KMS-11 (cell line): ENCODE measurements at regions not wholly inside any gene's neighbourhood (a gene's known extent, or its start where the extent isn't known, plus 50 kb on each side); places are given as distances from the start of the nearest gene placed in this dataset.

Source experiments
- H2AFZ ChIP-seq: fragments of 200-600 bp; sonication (generic); 2 replicates; pipeline ENCODE4 v1.6.1; 2016; ENCODE audit warnings: antibody characterized with exemption, mixed run types, low read depth
- H3K27ac ChIP-seq: fragments of 200-600 bp; sonication (generic); 2 replicates; pipeline ENCODE4 v1.6.1; 2016; ENCODE audit warnings: mild to moderate bottlenecking, mixed run types
- H3K27me3 ChIP-seq: fragments of 200-600 bp; sonication (generic); 2 replicates; pipeline ENCODE4 v1.6.1; 2017; ENCODE audit warnings: mild to moderate bottlenecking, low read depth, mixed run types, moderate library complexity; ENCODE audit not compliant: insufficient read depth
- H3K36me3 ChIP-seq: fragments of 200-600 bp; sonication (generic); 2 replicates; pipeline ENCODE4 v1.6.1; 2017; ENCODE audit warnings: mild to moderate bottlenecking, mixed run types; ENCODE audit not compliant: insufficient read depth
- H3K4me1 ChIP-seq: fragments of 200-600 bp; sonication (generic); 2 replicates; pipeline ENCODE4 v1.6.1; 2016; ENCODE audit warnings: mild to moderate bottlenecking, low read depth, mixed run types; ENCODE audit not compliant: poor library complexity, severe bottlenecking
- H3K4me2 ChIP-seq: fragments of 200-600 bp; sonication (generic); 2 replicates; pipeline ENCODE4 v1.7.0; 2016; ENCODE audit warnings: mild to moderate bottlenecking, mixed run types
- H3K4me3 ChIP-seq: fragments of 200-600 bp; sonication (generic); IDR thresholded peaks from 2 replicates; pipeline ENCODE4 v1.6.1; 2017; ENCODE audit warnings: low read depth, low read length, mixed read lengths; ENCODE audit not compliant: insufficient read depth
- H3K79me2 ChIP-seq: fragments of 200-600 bp; sonication (generic); 2 replicates; pipeline ENCODE4 v1.6.1; 2016; ENCODE audit warnings: low read depth, mixed run types; ENCODE audit not compliant: insufficient read depth
- H3K9ac ChIP-seq: fragments of 200-600 bp; sonication (generic); 2 replicates; pipeline ENCODE4 v1.6.1; 2016; ENCODE audit warnings: mild to moderate bottlenecking, mixed run types
- H4K20me1 ChIP-seq: fragments of 200-600 bp; sonication (generic); 2 replicates; pipeline ENCODE4 v1.6.1; 2016; ENCODE audit warnings: mild to moderate bottlenecking, mixed run types; ENCODE audit not compliant: insufficient read depth
- CTCF ChIP-seq: fragments of 200-600 bp; sonication (generic); conservative IDR thresholded peaks from 2 replicates; pipeline ENCODE4 v1.6.1; 2017; ENCODE audit warnings: low read depth, mild to moderate bottlenecking, antibody characterized with exemption, low read length, moderate library complexity, mixed read lengths

- TF ChIP-seq CTCF: no peak
- no peak overlapping the region for H3K4me3 ChIP-seq
- no peak overlapping the region for H2AFZ ChIP-seq
- H3K4me1 ChIP-seq: no peaks in the 10 kb centered on the region
- no peaks in the 10 kb centered on the region for H4K20me1 ChIP-seq
- H3K36me3 ChIP-seq: no peaks in the 10 kb centered on the region
- H3K27ac ChIP-seq: no peak overlapping the region
- no peaks in the 10 kb centered on the region for H3K79me2 ChIP-seq
- H3K9ac ChIP-seq: no peak overlapping the region
- no peak overlapping the region for H3K4me2 ChIP-seq
- no peaks in the 10 kb centered on the region for H3K27me3 ChIP-seq
These were observed 246.9 kb downstream of the AHR start for GRCh38 chr7:17545348-17545747.

DNA sequence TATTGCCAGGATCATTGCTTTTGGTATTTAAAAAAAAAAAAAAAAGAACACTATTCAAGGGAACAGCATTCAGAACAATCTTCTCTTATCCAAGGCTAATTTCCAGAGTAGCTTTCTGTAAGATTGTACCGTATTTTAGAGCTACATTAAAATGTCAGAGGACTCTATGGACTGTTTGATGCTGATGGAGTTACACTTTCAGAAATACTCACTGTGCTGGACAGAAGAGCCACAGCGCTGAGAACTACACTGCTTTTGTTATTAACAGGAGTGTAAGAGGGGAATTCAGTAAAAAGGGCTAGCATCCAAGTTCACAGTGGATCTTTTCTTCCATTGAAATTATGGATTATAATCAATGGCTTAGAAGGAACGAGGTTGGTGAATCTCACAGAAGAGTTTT is 247.7 kb downstream of the AHR start:
- H3K36me3 ChIP-seq: no peaks in the 10 kb centered on the region
- no peak overlapping the region for H3K4me3 ChIP-seq
- H3K4me1 ChIP-seq: no peaks in the 10 kb centered on the region
- no peak overlapping the region for H3K4me2 ChIP-seq
- no peaks in the 10 kb centered on the region for H3K27me3 ChIP-seq
- no peak overlapping the region for H2AFZ ChIP-seq
- no peak overlapping the region for H3K27ac ChIP-seq
- H3K79me2 ChIP-seq: no peaks in the 10 kb centered on the region
- no peak for TF ChIP-seq CTCF
- H4K20me1 ChIP-seq: no peaks in the 10 kb centered on the region
- H3K9ac ChIP-seq: no peak overlapping the region

DNA sequence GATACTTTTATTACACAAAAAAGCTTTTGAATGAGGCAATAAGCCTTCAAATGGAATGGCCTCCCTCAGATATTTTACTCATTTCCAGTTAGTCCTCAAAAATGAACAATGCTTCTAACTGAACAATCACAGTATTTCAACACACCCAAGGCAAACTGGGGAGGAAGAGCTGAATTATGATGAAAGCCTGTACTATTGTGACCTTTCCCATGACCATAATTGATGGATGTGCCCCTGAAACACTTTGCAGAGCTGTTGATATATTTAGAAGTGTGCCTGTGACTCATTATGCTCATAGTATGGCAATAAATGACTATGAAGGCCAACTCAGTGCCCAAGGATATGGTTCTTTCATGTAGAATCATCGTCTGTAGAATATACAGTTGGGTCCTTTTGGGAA is 248.1 kb downstream of the AHR start:
- Histone ChIP-seq H3K27ac (no peak overlapping the region), H3K27me3 (no peaks in the 10 kb centered on the region), H3K36me3 (no peaks in the 10 kb centered on the region), H2AFZ (no peak overlapping the region), H3K79me2 (no peaks in the 10 kb centered on the region), H4K20me1 (no peaks in the 10 kb centered on the region), H3K4me3 (no peak overlapping the region), H3K4me1 (no peaks in the 10 kb centered on the region), H3K4me2 (no peak overlapping the region), H3K9ac (no peak overlapping the region)
- no peak for TF ChIP-seq CTCF

DNA sequence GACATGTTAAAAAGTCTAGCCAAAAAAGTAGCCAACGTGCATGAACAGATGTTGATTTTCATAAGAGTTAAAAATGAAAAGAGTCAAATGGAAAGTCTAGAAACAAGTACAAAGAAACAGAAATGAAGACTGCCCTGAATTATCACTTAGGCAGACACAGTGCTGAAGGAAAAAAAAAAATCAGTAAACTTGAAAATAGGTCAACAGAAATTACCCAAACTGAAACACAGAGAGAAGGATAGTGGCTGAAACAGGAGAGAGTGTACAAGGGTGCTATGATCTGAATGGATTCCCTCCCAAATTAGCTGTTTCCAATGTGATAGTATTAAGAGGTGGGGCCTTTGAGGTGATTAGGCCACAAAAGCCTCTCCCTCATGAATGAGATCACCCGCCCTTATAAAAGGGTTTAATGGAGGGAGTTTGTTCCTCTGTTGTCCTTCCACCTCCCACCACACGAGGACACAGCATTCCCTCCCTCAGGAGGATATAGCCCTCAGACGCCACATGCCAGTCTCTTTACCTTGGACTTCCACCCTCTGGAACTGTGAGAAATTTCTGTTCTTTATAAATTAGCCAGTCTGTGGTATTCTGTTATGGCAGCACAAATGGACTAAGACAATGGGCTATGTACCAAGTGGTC is 249.7 kb downstream of the AHR start:
- H3K36me3 ChIP-seq: no peaks in the 10 kb centered on the region
- H3K4me2 ChIP-seq: no peak overlapping the region
- no peaks in the 10 kb centered on the region for H3K79me2 ChIP-seq
- no peak overlapping the region for H3K9ac ChIP-seq
- no peaks in the 10 kb centered on the region for H3K27me3 ChIP-seq
- H3K4me1 ChIP-seq: no peaks in the 10 kb centered on the region
- no peak overlapping the region for H3K4me3 ChIP-seq
- H2AFZ ChIP-seq: no peak overlapping the region
- no peak overlapping the region for H3K27ac ChIP-seq
- TF ChIP-seq CTCF: no peak
- no peaks in the 10 kb centered on the region for H4K20me1 ChIP-seq
